GM23248 (cell line): ENCODE measurements at regions not wholly inside any gene's neighbourhood (a gene's known extent, or its start where the extent isn't known, plus 50 kb on each side); places are given as distances from the start of the nearest gene placed in this dataset.

Experiments used
- EZH2 ChIP-seq: fragments of 200-600 bp; sonication (generic); IDR thresholded peaks from 2 replicates; pipeline ENCODE4 v1.6.1; 2018; ENCODE audit warnings: antibody characterized with exemption, mild to moderate bottlenecking; ENCODE audit not compliant: insufficient read depth, poor library complexity, severe bottlenecking
- EZH2phosphoT487 ChIP-seq: fragments of 200-600 bp; sonication (generic); IDR thresholded peaks from 2 replicates; pipeline ENCODE4 v1.6.1; 2018; ENCODE audit warnings: antibody characterized with exemption, moderate library complexity, mild to moderate bottlenecking, low read depth; ENCODE audit not compliant: insufficient read depth

GRCh38 chr13:75091718-75092117 lies 390.3 kb downstream of the TBC1D4 start:
- TF ChIP-seq EZH2 (no peak), EZH2phosphoT487 (no peak)
